ENCODE measurements at regions not wholly inside any gene's neighbourhood (a gene's known extent, or its start where the extent isn't known, plus 50 kb on each side); places are given as distances from the start of the nearest gene placed in this dataset.
"Not testable (repeated sequence)": the region's sequence is repeated elsewhere in the genome, so short reads cannot be mapped to it uniquely, and the experiment has no call there.

DNA sequence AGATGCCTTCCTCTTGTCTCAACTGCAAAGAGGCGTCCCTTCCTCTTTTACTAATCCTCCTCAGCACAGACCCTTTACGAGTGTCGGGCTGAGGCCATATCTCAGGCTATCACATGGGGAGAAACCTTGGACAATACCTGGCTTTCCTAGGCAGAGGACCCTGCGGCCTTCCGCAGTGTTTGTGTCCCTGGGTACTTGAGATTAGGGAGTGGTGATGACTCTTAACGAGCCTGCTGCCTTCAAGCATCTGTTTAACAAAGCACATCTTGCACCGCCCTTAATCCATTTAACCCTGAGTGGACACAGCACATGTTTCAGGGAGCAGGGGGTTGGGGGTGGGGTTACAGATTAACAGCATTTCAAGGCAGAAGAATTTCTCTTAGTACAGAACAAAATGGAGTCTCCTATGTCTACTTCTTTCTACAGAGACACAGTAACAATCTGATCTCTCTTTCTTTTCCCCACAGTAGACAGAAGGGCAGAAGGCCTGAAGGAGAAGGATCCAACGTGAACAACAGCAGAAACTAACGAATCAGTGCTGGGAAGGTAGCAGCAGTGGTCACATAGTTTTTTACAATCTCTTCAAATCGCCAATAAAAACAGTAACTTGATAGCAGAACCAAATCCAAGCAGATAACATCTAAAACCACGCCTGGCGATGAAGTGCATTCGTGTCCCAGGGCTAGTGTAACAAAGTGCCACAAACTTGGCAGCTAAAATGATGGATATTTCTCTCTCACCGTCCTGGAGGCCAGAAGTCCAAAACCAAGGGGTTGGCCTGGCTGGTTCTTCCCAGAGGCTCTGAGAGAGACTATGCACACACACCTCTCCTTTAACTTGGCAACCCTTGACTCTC, 272.4 kb downstream of the EIPR1 start:
- TF ChIP-seq, protein P1, sequence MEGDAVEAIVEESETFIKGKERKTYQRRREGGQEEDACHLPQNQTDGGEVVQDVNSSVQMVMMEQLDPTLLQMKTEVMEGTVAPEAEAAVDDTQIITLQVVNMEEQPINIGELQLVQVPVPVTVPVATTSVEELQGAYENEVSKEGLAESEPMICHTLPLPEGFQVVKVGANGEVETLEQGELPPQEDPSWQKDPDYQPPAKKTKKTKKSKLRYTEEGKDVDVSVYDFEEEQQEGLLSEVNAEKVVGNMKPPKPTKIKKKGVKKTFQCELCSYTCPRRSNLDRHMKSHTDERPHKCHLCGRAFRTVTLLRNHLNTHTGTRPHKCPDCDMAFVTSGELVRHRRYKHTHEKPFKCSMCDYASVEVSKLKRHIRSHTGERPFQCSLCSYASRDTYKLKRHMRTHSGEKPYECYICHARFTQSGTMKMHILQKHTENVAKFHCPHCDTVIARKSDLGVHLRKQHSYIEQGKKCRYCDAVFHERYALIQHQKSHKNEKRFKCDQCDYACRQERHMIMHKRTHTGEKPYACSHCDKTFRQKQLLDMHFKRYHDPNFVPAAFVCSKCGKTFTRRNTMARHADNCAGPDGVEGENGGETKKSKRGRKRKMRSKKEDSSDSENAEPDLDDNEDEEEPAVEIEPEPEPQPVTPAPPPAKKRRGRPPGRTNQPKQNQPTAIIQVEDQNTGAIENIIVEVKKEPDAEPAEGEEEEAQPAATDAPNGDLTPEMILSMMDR (IDR thresholded peaks at IDR 0.05; ENCODE audit: insufficient read depth, low read length, poor library complexity, severe bottlenecking): not testable (repeated sequence)
- not testable (repeated sequence) for TF ChIP-seq EZH2phosphoT487 (conservative IDR thresholded peaks at IDR 0.05; ENCODE audit: low read length)

All from SU-DHL-6 (cell line).